Coronary artery (tissue), 2 donors: ENCODE measurements at regions not wholly inside any gene's neighbourhood (a gene's known extent, or its start where the extent isn't known, plus 50 kb on each side); places are given as distances from the start of the nearest gene placed in this dataset.
A peak's percentile ranks its signal among the peaks of the same experiment; 100 is the strongest.

ENCODE experiments used
- DNase-seq: peaks from one replicate; pipeline ENCODE4 v3.0.0-alpha.2; 2017; ENCODE audit warnings: low spot score
- H3K27ac ChIP-seq, 2 donors: fragments of 200-600 bp; sonication (generic); one replicate each; pipeline ENCODE4 v1.5.1; 2016 to 2019
- H3K4me3 ChIP-seq: fragments of 200-600 bp; sonication (generic); 2 replicates; pipeline ENCODE4 v1.5.1; 2016; ENCODE audit warnings: mild to moderate bottlenecking, moderate library complexity
- TF ChIP-seq, protein P1 (sequence below): fragments of 200-600 bp; sonication (generic); IDR thresholded peaks from one replicate; pipeline ENCODE4 v1.5.1; 2019; ENCODE audit warnings: antibody characterized with exemption

DNA sequence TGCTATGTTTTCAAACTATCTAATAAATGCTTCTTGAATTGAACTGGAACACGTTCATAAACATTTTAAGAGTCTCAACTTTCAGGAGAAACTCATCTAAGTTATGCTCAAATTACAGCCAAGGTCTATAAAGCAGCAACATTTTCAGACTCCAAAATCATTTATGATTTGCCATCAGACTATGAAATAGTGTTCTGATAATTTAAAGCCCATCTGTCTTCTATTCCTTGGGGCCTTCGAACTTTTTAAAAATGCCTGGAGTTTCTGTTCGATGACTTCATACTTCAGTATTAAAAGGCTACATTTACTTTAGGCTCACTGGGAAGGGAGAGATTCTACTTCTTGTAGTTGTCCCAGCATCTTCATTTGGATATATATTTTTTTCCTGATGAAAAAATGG is 73.6 kb upstream of the NXPH2 start:
- Histone ChIP-seq H3K27ac (no peak overlapping the region), H3K4me3 (no peak overlapping the region)
- DNase-seq = no peak
- TF ChIP-seq, protein P1, sequence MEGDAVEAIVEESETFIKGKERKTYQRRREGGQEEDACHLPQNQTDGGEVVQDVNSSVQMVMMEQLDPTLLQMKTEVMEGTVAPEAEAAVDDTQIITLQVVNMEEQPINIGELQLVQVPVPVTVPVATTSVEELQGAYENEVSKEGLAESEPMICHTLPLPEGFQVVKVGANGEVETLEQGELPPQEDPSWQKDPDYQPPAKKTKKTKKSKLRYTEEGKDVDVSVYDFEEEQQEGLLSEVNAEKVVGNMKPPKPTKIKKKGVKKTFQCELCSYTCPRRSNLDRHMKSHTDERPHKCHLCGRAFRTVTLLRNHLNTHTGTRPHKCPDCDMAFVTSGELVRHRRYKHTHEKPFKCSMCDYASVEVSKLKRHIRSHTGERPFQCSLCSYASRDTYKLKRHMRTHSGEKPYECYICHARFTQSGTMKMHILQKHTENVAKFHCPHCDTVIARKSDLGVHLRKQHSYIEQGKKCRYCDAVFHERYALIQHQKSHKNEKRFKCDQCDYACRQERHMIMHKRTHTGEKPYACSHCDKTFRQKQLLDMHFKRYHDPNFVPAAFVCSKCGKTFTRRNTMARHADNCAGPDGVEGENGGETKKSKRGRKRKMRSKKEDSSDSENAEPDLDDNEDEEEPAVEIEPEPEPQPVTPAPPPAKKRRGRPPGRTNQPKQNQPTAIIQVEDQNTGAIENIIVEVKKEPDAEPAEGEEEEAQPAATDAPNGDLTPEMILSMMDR = no peak

DNA sequence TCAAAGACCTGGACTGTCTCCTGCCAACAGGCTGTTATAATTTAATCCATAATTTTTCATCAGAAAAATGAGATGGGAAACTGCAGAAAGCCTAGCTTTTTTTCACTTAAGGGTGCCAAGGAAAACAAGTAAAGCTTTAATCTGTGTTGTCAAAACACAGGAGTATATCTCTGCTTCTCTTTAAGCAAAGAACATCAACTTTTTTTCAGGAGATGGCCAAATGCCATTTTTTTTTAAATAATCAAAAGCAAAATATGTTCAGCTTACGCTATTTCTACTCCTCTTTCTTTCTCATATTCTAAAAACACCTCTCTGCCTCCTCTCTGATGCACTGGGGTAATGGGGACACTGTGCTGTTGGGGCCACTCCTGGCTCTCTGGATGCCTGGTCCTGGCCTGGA is 73.1 kb upstream of the NXPH2 start:
- Histone ChIP-seq H3K4me3 (no peak overlapping the region), H3K27ac (no peak overlapping the region)
- TF ChIP-seq, protein P1 = no peak
- DNase-seq = no peak

DNA sequence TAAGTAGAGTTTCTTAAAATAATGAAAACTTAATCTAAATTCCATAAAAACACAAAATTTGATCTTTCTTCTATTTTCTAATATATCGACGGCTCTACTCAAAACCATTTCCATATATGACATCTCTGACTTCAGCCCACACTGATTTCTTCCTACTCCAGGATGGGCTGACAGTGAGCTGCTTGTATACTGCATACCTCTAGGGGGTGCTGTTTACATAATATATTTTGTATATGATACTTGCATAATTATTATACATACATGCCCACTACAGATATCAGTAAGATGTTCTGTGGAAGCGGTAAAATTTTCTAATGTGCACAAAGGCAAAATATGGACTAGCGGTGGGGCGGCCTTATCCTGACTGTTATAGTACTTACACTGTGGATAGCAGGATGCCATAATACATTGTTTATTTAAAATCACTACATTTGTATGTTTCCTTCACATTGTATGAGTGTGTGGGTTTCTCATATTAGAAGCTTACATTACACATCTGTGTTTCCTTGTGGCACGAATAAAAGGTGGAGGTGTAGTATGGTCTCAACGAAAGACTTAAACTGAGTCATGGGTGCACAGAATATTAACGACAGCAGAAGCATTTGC is 66.1 kb upstream of the NXPH2 start:
- Histone ChIP-seq H3K27ac (no peak overlapping the region), H3K4me3 (no peak overlapping the region)
- TF ChIP-seq, protein P1 = peak; percentile 22
- DNase-seq = no peak

DNA sequence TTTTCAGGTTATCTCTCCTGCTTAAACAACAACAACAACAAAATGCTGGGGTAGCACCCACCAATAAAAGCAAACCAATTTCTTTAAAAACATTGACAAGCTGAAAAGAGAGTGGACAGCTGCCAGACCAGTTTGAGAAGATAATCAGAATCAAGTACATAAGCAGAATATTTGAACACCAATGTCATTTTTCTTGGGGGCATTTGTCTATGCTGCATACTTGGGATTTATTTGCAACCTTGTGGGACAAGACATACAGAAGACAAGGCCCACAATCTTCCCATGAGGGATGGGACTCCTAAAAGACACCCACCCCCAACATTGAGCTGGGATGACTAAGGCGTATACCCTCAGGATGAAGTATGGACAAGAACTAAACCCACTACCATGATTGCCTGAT is 62.2 kb upstream of the NXPH2 start:
- H3K4me3 ChIP-seq = no peak overlapping the region
- DNase-seq = no peak
- no peak overlapping the region for H3K27ac ChIP-seq
- TF ChIP-seq, protein P1 = no peak

DNA sequence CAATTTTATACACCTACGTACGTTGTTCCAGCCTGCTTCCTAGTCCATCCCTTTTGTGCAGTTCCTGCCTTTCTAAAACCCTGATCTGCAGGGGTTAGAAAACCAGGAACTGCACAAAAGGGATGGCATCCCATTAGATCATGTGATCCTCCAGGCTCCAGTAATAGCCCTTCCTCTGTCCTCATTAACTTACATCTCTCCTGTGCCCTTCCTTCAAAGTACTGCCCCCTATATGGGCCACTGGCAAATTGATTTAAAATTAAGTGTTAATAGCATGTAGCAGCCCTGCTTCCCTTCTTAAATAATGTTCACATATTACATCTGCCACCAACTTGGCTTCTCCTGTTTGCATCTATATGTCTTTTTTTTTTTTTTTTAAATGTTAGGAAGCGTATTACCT is 61.3 kb upstream of the NXPH2 start:
- DNase-seq = no peak
- Histone ChIP-seq H3K4me3 (no peak overlapping the region), H3K27ac (no peak overlapping the region)
- TF ChIP-seq, protein P1 = no peak

DNA sequence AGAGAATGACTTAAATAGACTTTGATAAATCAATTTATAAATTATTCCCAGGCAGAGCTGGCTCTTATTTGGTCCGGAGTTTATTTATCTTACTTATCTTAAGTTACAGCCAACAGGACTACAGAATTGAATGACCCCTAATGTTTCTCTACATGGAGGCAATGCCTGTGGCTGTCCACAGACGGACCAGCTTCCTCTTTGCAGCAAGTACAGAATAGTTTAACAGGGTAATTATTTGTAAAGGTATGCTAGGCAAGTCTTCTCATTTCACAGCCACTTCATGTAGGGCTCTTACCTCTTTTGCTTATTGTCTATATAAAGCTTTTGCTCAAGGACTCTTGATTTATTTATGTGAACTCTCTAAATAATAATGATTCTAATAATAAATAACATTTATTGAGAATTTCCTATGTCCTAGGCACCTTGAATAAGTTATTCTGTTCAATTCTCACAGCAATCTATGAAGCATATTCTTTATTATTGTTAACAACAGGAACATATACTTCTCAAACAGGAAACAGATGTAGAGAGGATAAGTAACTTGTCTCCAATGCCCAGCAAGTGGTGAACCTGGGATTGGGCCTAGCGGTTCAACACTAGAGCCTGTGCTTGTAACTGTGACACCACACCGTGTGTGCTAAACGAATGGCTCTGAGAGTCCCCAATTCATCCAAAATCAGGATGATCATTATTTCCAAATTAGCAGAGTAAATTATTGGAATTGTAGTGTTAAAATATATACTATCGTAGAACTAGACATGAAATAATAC is 58.8 kb upstream of the NXPH2 start:
- Histone ChIP-seq H3K4me3 (no peak overlapping the region), H3K27ac (no peak overlapping the region)
- TF ChIP-seq, protein P1 = no peak
- no peak for DNase-seq

DNA sequence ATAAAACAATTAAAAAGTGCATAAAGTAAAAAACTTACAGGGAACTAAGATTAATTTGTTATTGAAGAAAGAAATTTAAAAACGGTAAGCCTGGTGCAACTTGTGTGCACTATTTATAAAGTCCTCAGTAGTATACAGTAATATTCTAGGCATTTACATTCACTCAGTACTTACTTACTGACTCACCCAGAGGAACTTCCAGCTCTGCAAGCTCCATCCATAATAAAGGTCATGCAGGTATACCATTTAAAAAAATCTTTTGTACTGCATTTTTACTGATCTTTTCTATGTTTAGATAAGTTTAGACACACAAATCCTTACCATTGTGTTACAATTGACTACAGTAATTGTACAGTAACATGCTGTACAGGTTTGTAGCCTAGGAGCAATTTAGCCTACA is 51.5 kb upstream of the NXPH2 start:
- Histone ChIP-seq H3K4me3 (no peak overlapping the region), H3K27ac (no peak overlapping the region)
- DNase-seq = no peak
- TF ChIP-seq, protein P1 = no peak
